OCI-LY7 (cell line): ENCODE measurements at regions not wholly inside any gene's neighbourhood (a gene's known extent, or its start where the extent isn't known, plus 50 kb on each side); places are given as distances from the start of the nearest gene placed in this dataset.

Source experiments
- BruUV-seq: library from RNA; stranded (reverse); fragments of 400-500 nt; replicated peaks from 2 replicates; lab custom pipeline; 2021; lab: Mats Ljungman, UMichigan
- CTCF ChIA-PET: fragments of 300-600 bp; sonication (Branson Sonifier 250); formaldehyde crosslinking; loops from one replicate; lab custom pipeline; 2022; ENCODE audit warnings: antibody characterized with exemption; ENCODE audit not compliant: unreplicated experiment; lab: Charles Lee
- POLR2A ChIA-PET: fragments of 300-600 bp; sonication (Branson Sonifier 250); formaldehyde crosslinking; loops from one replicate; lab custom pipeline; 2022; ENCODE audit warnings: antibody characterized with exemption; lab: Charles Lee
- DNase-seq: peaks from one replicate; pipeline ENCODE4 v3.0.0-alpha.2; 2015; ENCODE audit warnings: low spot score
- H2AFZ ChIP-seq: fragments of 200-600 bp; sonication (generic), shearing (Covaris generic); 2 replicates; pipeline ENCODE4 v1.6.1; 2014; ENCODE audit warnings: mild to moderate bottlenecking, antibody characterized with exemption, low read length, moderate library complexity
- H3K27ac ChIP-seq: fragments of 200-600 bp; sonication (generic); 2 replicates; pipeline ENCODE4 v1.5.1; 2014; ENCODE audit warnings: mixed run types, low read depth, mild to moderate bottlenecking, moderate library complexity, low read length, inconsistent platforms; ENCODE audit not compliant: poor library complexity, severe bottlenecking
- H3K36me3 ChIP-seq: fragments of 200-600 bp; sonication (generic); 2 replicates; pipeline ENCODE4 v1.6.1; 2014; ENCODE audit warnings: mild to moderate bottlenecking, antibody characterized with exemption, low read length, moderate library complexity, mixed read lengths; ENCODE audit not compliant: insufficient read depth
- H3K4me1 ChIP-seq: fragments of 200-600 bp; sonication (generic); 2 replicates; pipeline ENCODE4 v1.5.1; 2014; ENCODE audit warnings: mild to moderate bottlenecking, low read length; ENCODE audit not compliant: insufficient read depth, poor library complexity, severe bottlenecking
- H3K4me2 ChIP-seq: fragments of 200-600 bp; sonication (generic); 2 replicates; pipeline ENCODE4 v1.6.1; 2014; ENCODE audit warnings: mild to moderate bottlenecking, low read length
- H3K4me3 ChIP-seq: fragments of 200-600 bp; sonication (generic); 2 replicates; pipeline ENCODE4 v1.5.1; 2014; ENCODE audit warnings: mild to moderate bottlenecking, low read depth, low read length; ENCODE audit not compliant: poor library complexity, severe bottlenecking
- H3K79me2 ChIP-seq: fragments of 200-600 bp; sonication (generic); 2 replicates; pipeline ENCODE4 v1.6.1; 2016; ENCODE audit warnings: low read depth, mild to moderate bottlenecking, low read length, moderate library complexity, mixed read lengths; ENCODE audit not compliant: insufficient read depth
- H3K9me2 ChIP-seq: fragments of 200-600 bp; sonication (generic); 2 replicates; pipeline ENCODE4 v1.6.1; 2016; ENCODE audit warnings: mild to moderate bottlenecking, low read length, mixed read lengths; ENCODE audit not compliant: insufficient read depth
- H3K9me3 ChIP-seq: fragments of 200-600 bp; sonication (generic); 2 replicates; pipeline ENCODE4 v1.6.1; 2014; ENCODE audit warnings: mild to moderate bottlenecking, mixed run types, low read length, mixed read lengths
- H4K20me1 ChIP-seq: fragments of 200-600 bp; sonication (generic); 2 replicates; pipeline ENCODE4 v1.6.1; 2014; ENCODE audit warnings: mild to moderate bottlenecking, antibody characterized with exemption, low read length, moderate library complexity, mixed read lengths; ENCODE audit not compliant: insufficient read depth
- CTCF ChIP-seq: fragments of 200-600 bp; sonication (generic); conservative IDR thresholded peaks from 2 replicates; pipeline ENCODE4 v1.5.1; 2014; ENCODE audit warnings: mild to moderate bottlenecking, antibody characterized with exemption, low read length, moderate library complexity, mixed read lengths
- EZH2phosphoT487 ChIP-seq: fragments of 200-600 bp; sonication (generic); IDR thresholded peaks from 2 replicates; pipeline ENCODE4 v1.6.1; 2018; ENCODE audit warnings: low read depth, borderline replicate concordance, mild to moderate bottlenecking, mixed run types, antibody characterized with exemption, low read length, moderate library complexity, mixed read lengths
- intact Hi-C: fragments of 100-400 bp; cut with micrococcal nuclease; formaldehyde crosslinking; loops from one replicate; pipeline ENCODE4 v1.10.0; 2022; ENCODE audit not compliant: unreplicated experiment

DNA sequence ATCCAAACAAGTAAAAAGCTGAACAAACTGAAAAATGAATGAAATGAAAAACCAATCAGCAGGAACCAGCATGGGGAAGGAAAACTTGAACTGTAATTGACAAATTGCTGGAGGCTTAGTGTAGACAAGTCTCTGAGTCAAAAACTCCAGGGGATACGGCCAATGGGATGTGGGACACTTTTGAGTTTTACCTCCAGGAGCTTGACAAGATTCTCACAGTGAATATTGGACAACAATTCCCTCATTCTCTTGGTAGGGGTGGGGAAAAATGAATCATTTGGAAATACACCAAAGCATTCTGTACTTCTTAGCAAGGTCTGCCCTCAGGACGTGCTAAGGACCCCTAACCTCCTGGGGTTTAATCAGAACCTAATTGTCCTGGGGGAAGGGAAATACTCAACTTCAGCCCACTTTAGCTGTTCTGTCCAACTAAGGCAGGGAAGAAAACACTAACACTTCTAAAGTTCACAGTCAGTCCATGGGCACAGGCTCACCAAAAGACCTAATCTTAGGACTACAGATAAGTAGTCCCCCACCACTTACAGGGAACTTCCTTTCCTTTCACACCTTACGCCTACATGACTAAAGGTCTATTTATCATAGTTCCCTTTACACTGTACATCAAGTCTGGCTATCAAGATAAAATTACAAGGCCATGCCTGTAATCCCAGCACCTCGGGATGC is 60.7 kb upstream of the CDC42BPA start:
- Histone ChIP-seq H3K4me2 (no peak overlapping the region), H2AFZ (no peak overlapping the region)
- POLR2A ChIA-PET = interaction anchor here (1.5 kb wide), 1 partner anchor 13 kb away, joined by 4 read pairs; no protein-coding TSS in a partner anchor

GRCh38 chr1:227378181-227378580 is 59.9 kb upstream of the CDC42BPA start:
- no peak overlapping the region for H3K27ac ChIP-seq
- H3K36me3 ChIP-seq = no peaks in the 10 kb centered on the region
- CTCF ChIA-PET = no interaction called here
- DNase-seq = no peak
- POLR2A ChIA-PET = no interaction called here
- no peak overlapping the region for H3K4me3 ChIP-seq
- TF ChIP-seq CTCF = no peak
- TF ChIP-seq EZH2phosphoT487 = no peak
- H3K79me2 ChIP-seq = no peaks in the 10 kb centered on the region
- H4K20me1 ChIP-seq = no peaks in the 10 kb centered on the region
- intact Hi-C loops = no loop called here
- H3K4me1 ChIP-seq = no peaks in the 10 kb centered on the region
- H3K9me3 ChIP-seq = no peaks in the 10 kb centered on the region
- no peaks in the 10 kb centered on the region for H3K9me2 ChIP-seq
- H3K4me2 ChIP-seq = no peak overlapping the region
- H2AFZ ChIP-seq = no peak overlapping the region
- no TSS peak for BruUV-seq

More for the DNA sequence above, 60.7 kb upstream of the CDC42BPA start:
- Histone ChIP-seq H3K4me1 (no peaks in the 10 kb centered on the region), H3K79me2 (no peaks in the 10 kb centered on the region), H3K36me3 (no peaks in the 10 kb centered on the region), H3K9me3 (no peaks in the 10 kb centered on the region), H4K20me1 (no peaks in the 10 kb centered on the region), H3K27ac (no peak overlapping the region), H3K9me2 (no peaks in the 10 kb centered on the region), H3K4me3 (no peak overlapping the region)
- no peak for DNase-seq
- CTCF ChIA-PET = no interaction called here
- intact Hi-C loops = no loop called here
- BruUV-seq = no TSS peak
- no peak for TF ChIP-seq EZH2phosphoT487
- no peak for TF ChIP-seq CTCF

GRCh38 chr1:227374846-227375245 is 56.6 kb upstream of the CDC42BPA start:
- H3K79me2 ChIP-seq = no peaks in the 10 kb centered on the region
- intact Hi-C loops = no loop called here
- no peak overlapping the region for H3K27ac ChIP-seq
- H3K36me3 ChIP-seq = no peaks in the 10 kb centered on the region
- H3K4me3 ChIP-seq = no peak overlapping the region
- BruUV-seq = no TSS peak
- H3K4me2 ChIP-seq = no peak overlapping the region
- no peak overlapping the region for H2AFZ ChIP-seq
- CTCF ChIA-PET = no interaction called here
- no peak for DNase-seq
- no peaks in the 10 kb centered on the region for H3K4me1 ChIP-seq
- no peaks in the 10 kb centered on the region for H3K9me3 ChIP-seq
- H4K20me1 ChIP-seq = no peaks in the 10 kb centered on the region
- H3K9me2 ChIP-seq = no peaks in the 10 kb centered on the region
- POLR2A ChIA-PET = no interaction called here
- TF ChIP-seq EZH2phosphoT487 = no peak
- no peak for TF ChIP-seq CTCF
